H1 (cell line): ENCODE measurements at regions not wholly inside any gene's neighbourhood (a gene's known extent, or its start where the extent isn't known, plus 50 kb on each side); places are given as distances from the start of the nearest gene placed in this dataset.

Source experiments
- NANOG ChIP-seq: IDR thresholded peaks from 2 replicates; pipeline ENCODE4 v1.6.1; 2011; ENCODE audit warnings: low read length, low read depth, mild to moderate bottlenecking, inconsistent platforms; ENCODE audit not compliant: insufficient read depth, poor library complexity, severe bottlenecking

DNA sequence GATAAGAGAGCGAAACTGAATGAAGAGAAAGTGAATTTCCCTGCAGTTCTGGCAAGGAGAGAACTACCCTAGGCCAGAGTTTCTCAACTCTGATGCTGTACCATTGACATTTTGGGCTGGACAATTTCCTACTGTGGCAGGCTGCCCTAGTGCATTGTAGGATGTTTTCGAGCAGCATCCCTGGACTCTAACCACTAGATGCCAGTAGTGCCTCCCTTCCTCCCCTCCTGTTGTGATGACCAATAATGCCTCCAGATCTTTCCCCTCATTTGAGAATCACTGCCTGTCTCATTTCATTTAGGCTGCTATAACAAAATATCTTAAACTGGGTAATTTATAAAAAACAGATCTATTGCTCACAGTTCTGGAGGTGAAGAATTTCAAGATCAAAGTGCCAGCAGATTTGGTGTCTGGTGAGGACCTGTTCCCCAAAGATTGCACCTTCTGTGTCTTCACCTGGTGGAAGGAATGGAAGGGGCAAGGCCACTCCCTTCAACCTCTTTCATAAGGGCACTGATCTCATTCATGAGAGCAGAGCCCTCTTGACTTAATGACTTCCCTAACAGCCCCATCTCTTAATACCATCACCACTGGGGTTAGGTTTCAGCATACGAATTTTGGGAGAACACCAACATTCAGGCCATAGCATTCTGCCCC, 188.9 kb upstream of the MEIS2 start (continued):
- TF ChIP-seq NANOG: no peak
